ENCODE measurements at regions not wholly inside any gene's neighbourhood (a gene's known extent, or its start where the extent isn't known, plus 50 kb on each side); places are given as distances from the start of the nearest gene placed in this dataset.
A peak's percentile ranks its signal among the peaks of the same experiment; 100 is the strongest.

DNA sequence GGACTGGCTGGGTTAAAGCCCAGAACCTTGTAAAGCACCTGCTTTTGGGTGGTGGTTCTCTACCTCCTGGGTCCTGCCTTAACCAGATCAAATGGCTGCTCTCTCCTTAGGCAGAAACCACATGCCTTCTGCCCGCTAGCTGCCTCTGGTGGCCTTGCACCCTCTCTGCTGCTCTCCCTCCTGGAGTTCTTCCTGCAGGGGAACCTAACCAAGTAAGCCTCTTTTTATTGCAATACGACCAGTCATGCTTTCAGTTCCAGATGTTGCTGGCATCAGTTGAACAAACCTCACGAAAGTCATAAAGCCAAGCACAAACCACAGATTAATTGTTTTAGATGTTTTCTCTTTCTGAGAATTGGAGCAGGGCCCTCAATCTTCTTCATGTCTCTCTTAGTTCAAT lies 118.9 kb downstream of the GDAP2 start:
- CTCF ChIA-PET = interaction anchor here (1.1 to 1.9 kb wide), 4 partner anchors 9 to 74 kb away, joined by 4 to 5 read pairs (median 4); no protein-coding TSS in a partner anchor

More for the DNA sequence above, 118.9 kb downstream of the GDAP2 start:
- Histone ChIP-seq H3K4ac (ENCODE audit: low read depth, low read length) (peak overlapping the region; percentile 45; the same call in 1 of the 2 replicates), H2AK5ac (ENCODE audit: low read depth, low read length) (no peak overlapping the region; the same call in 1 of the 2 replicates), H4K20me1 (ENCODE audit: insufficient read depth, low read length) (no peaks in the 10 kb centered on the region), H3K36me3 (ENCODE audit: control insufficient read depth, insufficient read depth, low read length) (no peaks in the 10 kb centered on the region), H3K4me1 (ENCODE audit: control insufficient read depth, insufficient read depth, low read length) (peaks cover 19% of the 10 kb centered on the region), H3K14ac (replicated peaks; ENCODE audit: low read depth, low read length) (0 out of 2 replicates have a peak overlapping the region, but pooled peaks have one; percentile 33), H3K4me3 (ENCODE audit: insufficient read depth, low read depth, low read length) (no peak overlapping the region), H2BK15ac (ENCODE audit: low read depth, low read length) (peak overlapping the region; percentile 4; the same call in 1 of the 3 replicates), H2AFZ (replicated peaks; ENCODE audit: low read length, poor library complexity) (no peak overlapping the region), H2BK5ac (ENCODE audit: low read depth, low read length, poor library complexity, severe bottlenecking) (no peak overlapping the region), H4K91ac (ENCODE audit: insufficient read depth, low read depth, low read length) (peak overlapping the region; percentile 43), H3K4me2 (ENCODE audit: low read depth, low read length) (no peak overlapping the region), H3K9me3 (ENCODE audit: control insufficient read depth, insufficient read depth, low read length) (no peaks in the 10 kb centered on the region), H4K8ac (ENCODE audit: low read depth in 2 of 2, low read length in 2 of 2) (peak overlapping the region in 1 of 2 experiments; percentile 36; a peak in 1 of 4 replicates), H3K23ac (ENCODE audit: low read depth, low read length) (no peak overlapping the region), H3K9me1 (ENCODE audit: insufficient read depth, low read length) (peaks cover 9% of the 10 kb centered on the region), H3K9ac (ENCODE audit: low read depth, low read length) (no peak overlapping the region), H3K27ac (ENCODE audit: insufficient read depth, low read length) (no peak overlapping the region), H4K5ac (ENCODE audit: low read depth, low read length) (no peak overlapping the region), H2BK20ac (ENCODE audit: low read depth, low read length) (peak overlapping the region; percentile 86), H3K27me3 (ENCODE audit: control insufficient read depth, insufficient read depth, low read length) (no peaks in the 10 kb centered on the region), H3K79me1 (ENCODE audit: low read depth in 1 of 2, low read length in 2 of 2) (peaks cover 0 to 12% of the 10 kb centered on the region in 2 experiments; a peak in 2 of 4 replicates), H2BK120ac (ENCODE audit: low read depth, low read length) (peak overlapping the region; percentile 86), H3K56ac (ENCODE audit: extremely low read depth, insufficient read depth, low read length) (no peak overlapping the region), H3K18ac (ENCODE audit: low read depth, low read length) (peak overlapping the region; percentile 1; the same call in 1 of the 2 replicates), H2AK9ac (replicated peaks; ENCODE audit: low read depth, low read length, poor library complexity) (no peak overlapping the region)
- BruUV-seq (replicated peaks) = no TSS peak
- TF ChIP-seq CEBPB (IDR thresholded peaks at IDR 0.05; ENCODE audit: low read depth, low read length) (no peak), SMC3 (IDR thresholded peaks at IDR 0.05; ENCODE audit: low read depth, low read length) (no peak), MXI1 (IDR thresholded peaks at IDR 0.05; ENCODE audit: borderline replicate concordance, low read depth, low read length) (no peak)
- TF ChIP-seq, protein P1, sequence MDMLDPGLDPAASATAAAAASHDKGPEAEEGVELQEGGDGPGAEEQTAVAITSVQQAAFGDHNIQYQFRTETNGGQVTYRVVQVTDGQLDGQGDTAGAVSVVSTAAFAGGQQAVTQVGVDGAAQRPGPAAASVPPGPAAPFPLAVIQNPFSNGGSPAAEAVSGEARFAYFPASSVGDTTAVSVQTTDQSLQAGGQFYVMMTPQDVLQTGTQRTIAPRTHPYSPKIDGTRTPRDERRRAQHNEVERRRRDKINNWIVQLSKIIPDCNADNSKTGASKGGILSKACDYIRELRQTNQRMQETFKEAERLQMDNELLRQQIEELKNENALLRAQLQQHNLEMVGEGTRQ (IDR thresholded peaks at IDR 0.05; ENCODE audit: low read depth, low read length) = no peak
- ATAC-seq (ENCODE audit: low read depth) (no peak), DNase-seq (no peak)
- intact Hi-C loops (cut with micrococcal nuclease) (no loop called here), in situ Hi-C loops (cut with MboI; ENCODE audit: low sequenced_read_pairs) (no loop called here), dilution Hi-C loops (cut with HindIII; ENCODE audit: low sequenced_read_pairs, unreplicated experiment) (no loop called here)
- POLR2A ChIA-PET (ENCODE audit: unreplicated experiment) = no interaction called here
- 100% methylated on average over 1 of the region's 3 CpGs; no CpG with 5 or more reads in 1 of the 2 experiments for WGBS, 2 experiments (ENCODE audit: extremely low coverage in 2 of 2, insufficient read length in 1 of 2)

All from IMR-90 (cell line).